Liver (tissue), 3 donors: ENCODE measurements at regions not wholly inside any gene's neighbourhood (a gene's known extent, or its start where the extent isn't known, plus 50 kb on each side); places are given as distances from the start of the nearest gene placed in this dataset.

Experiments
- FOXA1 ChIP-seq: IDR thresholded peaks from 2 replicates; pipeline ENCODE4 v1.6.1; 2016; ENCODE audit warnings: antibody characterized with exemption
- TF ChIP-seq, protein P1 (sequence below): fragments of 150-350 bp; IDR thresholded peaks from 2 replicates; pipeline ENCODE4 v1.5.1; 2017; ENCODE audit warnings: improper control_type of control experiment, low read depth, low read length; ENCODE audit not compliant: missing input control
- TF ChIP-seq, protein P2 (sequence below): IDR thresholded peaks from 2 replicates; pipeline ENCODE4 v1.6.1; 2016; ENCODE audit warnings: antibody characterized with exemption
- TF ChIP-seq, protein P3 (sequence below): IDR thresholded peaks from 2 replicates; pipeline ENCODE4 v1.6.1; 2016; ENCODE audit warnings: antibody characterized with exemption
- donor health status: healthy.
- donor health status: healthy.

DNA sequence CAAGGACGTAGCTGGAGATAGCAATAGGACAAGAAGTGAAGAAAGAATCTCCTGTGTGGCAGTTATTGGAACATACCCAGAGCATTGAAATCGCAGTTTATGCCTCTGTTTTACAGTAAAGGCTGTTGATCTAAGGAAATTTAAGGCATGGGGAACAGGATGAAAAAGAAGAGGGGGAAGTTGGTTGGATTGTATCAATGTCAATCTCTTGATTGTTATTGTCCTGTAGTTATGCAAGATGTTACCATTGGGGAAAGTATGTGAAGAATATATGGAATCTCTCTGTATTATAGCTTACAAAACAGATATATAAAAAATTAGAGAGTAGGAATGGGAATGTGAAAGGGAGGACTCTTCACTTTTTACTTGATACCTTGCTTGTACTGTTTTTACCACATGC is 195.6 kb upstream of the NREP start:
- TF ChIP-seq, protein P1, sequence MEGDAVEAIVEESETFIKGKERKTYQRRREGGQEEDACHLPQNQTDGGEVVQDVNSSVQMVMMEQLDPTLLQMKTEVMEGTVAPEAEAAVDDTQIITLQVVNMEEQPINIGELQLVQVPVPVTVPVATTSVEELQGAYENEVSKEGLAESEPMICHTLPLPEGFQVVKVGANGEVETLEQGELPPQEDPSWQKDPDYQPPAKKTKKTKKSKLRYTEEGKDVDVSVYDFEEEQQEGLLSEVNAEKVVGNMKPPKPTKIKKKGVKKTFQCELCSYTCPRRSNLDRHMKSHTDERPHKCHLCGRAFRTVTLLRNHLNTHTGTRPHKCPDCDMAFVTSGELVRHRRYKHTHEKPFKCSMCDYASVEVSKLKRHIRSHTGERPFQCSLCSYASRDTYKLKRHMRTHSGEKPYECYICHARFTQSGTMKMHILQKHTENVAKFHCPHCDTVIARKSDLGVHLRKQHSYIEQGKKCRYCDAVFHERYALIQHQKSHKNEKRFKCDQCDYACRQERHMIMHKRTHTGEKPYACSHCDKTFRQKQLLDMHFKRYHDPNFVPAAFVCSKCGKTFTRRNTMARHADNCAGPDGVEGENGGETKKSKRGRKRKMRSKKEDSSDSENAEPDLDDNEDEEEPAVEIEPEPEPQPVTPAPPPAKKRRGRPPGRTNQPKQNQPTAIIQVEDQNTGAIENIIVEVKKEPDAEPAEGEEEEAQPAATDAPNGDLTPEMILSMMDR = no peak
- TF ChIP-seq, protein P2, sequence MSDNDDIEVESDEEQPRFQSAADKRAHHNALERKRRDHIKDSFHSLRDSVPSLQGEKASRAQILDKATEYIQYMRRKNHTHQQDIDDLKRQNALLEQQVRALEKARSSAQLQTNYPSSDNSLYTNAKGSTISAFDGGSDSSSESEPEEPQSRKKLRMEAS = no peak
- no peak for TF ChIP-seq FOXA1
- TF ChIP-seq, protein P3, sequence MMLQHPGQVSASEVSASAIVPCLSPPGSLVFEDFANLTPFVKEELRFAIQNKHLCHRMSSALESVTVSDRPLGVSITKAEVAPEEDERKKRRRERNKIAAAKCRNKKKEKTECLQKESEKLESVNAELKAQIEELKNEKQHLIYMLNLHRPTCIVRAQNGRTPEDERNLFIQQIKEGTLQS = no peak
